T-cell (primary cell): ENCODE measurements at regions not wholly inside any gene's neighbourhood (a gene's known extent, or its start where the extent isn't known, plus 50 kb on each side); places are given as distances from the start of the nearest gene placed in this dataset.

ENCODE experiments used
- ATAC-seq, 4 experiments: fragments of 200-7000 bp in 3 of 4; fragments of 150-1000 bp in 1 of 4; cut with Tn5 transposase; replicated peaks in 1 of 4; 1 replicate in 3 of 4; 2 replicates in 1 of 4; pipeline ENCODE4 v1.10.0; 2021; ENCODE audit warnings: moderate library complexity in 3 of 4, mild to moderate bottlenecking in 2 of 4, moderate number of reproducible peaks in 1 of 4
- CTCF ChIA-PET, 2 donors: fragments of 300-600 bp; sonication (Branson Sonifier 250); formaldehyde crosslinking; loops; one replicate each; lab custom pipeline; 2022; ENCODE audit warnings: antibody characterized with exemption in 2 of 2; lab: Charles Lee
- POLR2A ChIA-PET, 2 donors: fragments of 300-600 bp; sonication (Branson Sonifier 250); formaldehyde crosslinking; loops; one replicate each; lab custom pipeline; 2022; ENCODE audit warnings: antibody characterized with exemption in 2 of 2; lab: Charles Lee
- DNase-seq, 35 experiments: peaks; one replicate each; pipeline versions ENCODE4 v3.0.0 to v3.0.0-alpha.2; 2013 to 2023
- H3K27ac ChIP-seq: one replicate; pipeline ENCODE4 v1.5.1; 2013; ENCODE audit warnings: low read length
- H3K27me3 ChIP-seq, 2 experiments: replicated peaks in 1 of 2; 1 replicate in 1 of 2; 2 replicates in 1 of 2; pipeline versions ENCODE4 v1.6.1 to v1.7.0; 2013; ENCODE audit warnings: low read length in 1 of 2, mixed read lengths in 1 of 2; ENCODE audit not compliant: control insufficient read depth in 2 of 2, insufficient read depth in 2 of 2; ENCODE audit errors: extremely low read depth in 1 of 2
- H3K36me3 ChIP-seq, 2 donors: 1 replicate in 1 of 2; 2 replicates in 1 of 2; pipeline versions ENCODE4 v1.6.1 to v1.7.0; 2013; ENCODE audit warnings: low read length in 1 of 2; ENCODE audit not compliant: control insufficient read depth in 2 of 2, insufficient read depth in 1 of 2; ENCODE audit errors: extremely low read depth in 1 of 2
- H3K4me1 ChIP-seq, 2 experiments: 1 replicate in 1 of 2; 2 replicates in 1 of 2; pipeline versions ENCODE4 v1.6.1 to v1.7.0; 2013; ENCODE audit warnings: low read length in 2 of 2, mixed read lengths in 1 of 2; ENCODE audit not compliant: insufficient read depth in 2 of 2, control insufficient read depth in 1 of 2; ENCODE audit errors: extremely low read depth in 1 of 2
- H3K4me3 ChIP-seq, 2 donors: 1 replicate in 1 of 2; 2 replicates in 1 of 2; pipeline versions ENCODE4 v1.5.1 to v1.7.0; 2013; ENCODE audit warnings: mild to moderate bottlenecking in 2 of 2, low read length in 1 of 2, moderate library complexity in 1 of 2; ENCODE audit not compliant: control insufficient read depth in 1 of 2; ENCODE audit errors: extremely low read depth in 1 of 2
- H3K9me3 ChIP-seq: 2 replicates; pipeline ENCODE4 v1.7.0; 2013
- H3K27ac Mint-ChIP-seq, 2 donors: one replicate each; pipeline ENCODE4 v1.8.0; 2020 to 2021; ENCODE audit warnings: mild to moderate bottlenecking in 2 of 2, mixed read lengths in 2 of 2
- H3K27me3 Mint-ChIP-seq, 2 donors: one replicate each; pipeline ENCODE4 v1.8.0; 2021 to 2022; ENCODE audit warnings: mixed read lengths in 2 of 2
- H3K36me3 Mint-ChIP-seq: one replicate; pipeline ENCODE4 v1.8.0; 2021; ENCODE audit warnings: mixed read lengths
- H3K4me1 Mint-ChIP-seq, 3 donors: one replicate each; pipeline ENCODE4 v1.8.0; 2020 to 2022; ENCODE audit warnings: mixed read lengths in 3 of 3, mild to moderate bottlenecking in 1 of 3
- H3K4me3 Mint-ChIP-seq, 3 donors: one replicate each; pipeline ENCODE4 v1.8.0; 2020 to 2022; ENCODE audit warnings: mild to moderate bottlenecking in 3 of 3, mixed read lengths in 3 of 3, moderate library complexity in 3 of 3
- H3K9me3 Mint-ChIP-seq, 3 donors: one replicate each; pipeline ENCODE4 v1.8.0; 2020 to 2022; ENCODE audit warnings: mixed read lengths in 3 of 3
- WGBS: methylation state at CpG from one replicate; pipeline ENCODE4 v1.1.5; 2013; ENCODE audit warnings: missing lambda C conversion rate; ENCODE audit not compliant: insufficient coverage; 5-methylcytosine and 5-hydroxymethylcytosine counted together

GRCh38 chr15:70558406-70559264, 204.7 kb downstream of the UACA start:
- ATAC-seq (peak; percentile 19 to 38 (median 25)), DNase-seq (peak in 2 of 35 experiments; percentile 8 to 12)
- CTCF ChIA-PET = interaction anchor here in 1 of 2 donors (1.4 to 2.2 kb wide), 2 partner anchors 12 to 24 kb away, joined by 4 to 11 read pairs; no protein-coding TSS in a partner anchor
- peak overlapping the region; percentile 60 to 94 for H3K4me3 ChIP-seq
- no peaks in the 10 kb centered on the region for H3K36me3 ChIP-seq
- no peak overlapping the region for H3K27ac ChIP-seq
- H3K36me3 Mint-ChIP-seq = no peaks in the 10 kb centered on the region
- H3K9me3 Mint-ChIP-seq = no peaks in the 10 kb centered on the region
- no peaks in the 10 kb centered on the region for H3K9me3 ChIP-seq
- peaks cover 0 to 2% of the 10 kb centered on the region in 2 donors for H3K27me3 Mint-ChIP-seq
- no peak overlapping the region for H3K4me3 Mint-ChIP-seq
- H3K27ac Mint-ChIP-seq = no peak overlapping the region
- H3K4me1 Mint-ChIP-seq = peaks cover 0 to 6% (median 5%) of the 10 kb centered on the region in 3 donors
- 47% methylated on average over 10 of the region's 10 CpGs for WGBS
- peaks cover 44 to 71% of the 10 kb centered on the region in 2 experiments for H3K4me1 ChIP-seq
- H3K27me3 ChIP-seq = peaks cover 0 to 12% of the 10 kb centered on the region in 2 experiments
- POLR2A ChIA-PET = interaction anchor here in 1 of 2 donors (0.6 to 0.7 kb wide), 2 partner anchors 800 to 1105 kb away, joined by 3 read pairs; no protein-coding TSS in a partner anchor

DNA sequence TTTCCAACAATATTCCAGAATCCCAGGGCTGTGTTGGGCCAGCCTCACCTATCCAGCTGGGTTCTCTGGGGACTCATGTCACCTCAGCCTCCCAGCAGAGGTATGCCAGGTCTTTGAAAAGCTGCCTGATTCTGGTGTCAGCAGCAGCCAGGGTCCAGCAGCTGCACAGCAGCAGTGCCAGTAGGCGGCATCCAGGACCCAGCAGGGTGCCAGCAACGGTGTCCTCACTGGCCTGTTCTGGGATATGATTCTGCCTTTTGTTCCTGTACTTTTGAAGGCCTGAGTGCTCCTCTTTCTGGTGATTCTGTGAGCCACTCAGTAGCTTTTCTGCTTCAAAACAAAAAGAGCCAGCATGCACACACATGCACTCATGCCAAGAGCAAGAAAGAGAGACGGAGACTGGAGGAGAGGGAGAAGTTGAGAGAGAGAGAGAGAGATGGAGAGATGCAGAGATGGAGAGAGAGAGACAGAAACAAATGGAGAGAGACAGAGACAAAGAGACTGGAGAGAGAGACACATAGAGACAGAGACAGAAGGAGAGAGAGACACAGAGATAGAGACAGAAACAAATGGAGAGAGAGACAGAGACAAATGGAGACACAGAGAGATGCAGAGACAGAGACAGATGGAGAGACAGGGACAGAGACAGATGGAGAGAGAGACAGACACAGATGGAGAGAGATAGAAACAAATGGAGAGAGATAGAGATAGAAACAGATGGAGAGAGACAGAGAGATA, 205.7 kb downstream of the UACA start:
- H3K4me1 ChIP-seq = peaks cover 44 to 71% of the 10 kb centered on the region in 2 experiments

DNA sequence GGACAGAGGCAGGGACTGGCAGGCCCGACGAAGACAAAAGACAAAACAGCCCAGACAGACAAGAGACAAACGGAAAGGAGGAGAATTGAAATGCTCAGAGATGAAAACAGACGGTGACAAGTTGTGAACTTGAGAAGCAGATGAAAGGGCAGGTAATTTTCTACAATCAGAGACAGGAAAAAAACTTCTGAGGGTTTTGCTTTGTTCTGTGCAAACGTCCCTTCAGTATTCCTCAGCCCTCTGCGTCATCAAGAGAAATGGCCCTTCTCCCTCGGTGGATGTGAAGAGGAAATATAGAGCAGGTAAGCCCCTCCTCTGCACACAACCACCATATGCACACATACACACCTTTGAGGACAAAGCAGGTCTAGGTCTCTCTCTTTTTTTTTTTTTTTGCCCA, 206.6 kb downstream of the UACA start:
- POLR2A ChIA-PET = no interaction called here
- Mint-ChIP-seq H3K4me1 (no peaks in the 10 kb centered on the region), H3K27ac (no peak overlapping the region), H3K36me3 (no peaks in the 10 kb centered on the region), H3K9me3 (peaks cover 0 to 5% (median 0%) of the 10 kb centered on the region in 3 donors), H3K27me3 (no peaks in the 10 kb centered on the region), H3K4me3 (no peak overlapping the region)
- Histone ChIP-seq H3K27ac (peak overlapping the region; percentile 2), H3K36me3 (no peaks in the 10 kb centered on the region), H3K4me3 (no peak overlapping the region), H3K4me1 (peaks cover 44 to 66% of the 10 kb centered on the region in 2 experiments), H3K9me3 (no peaks in the 10 kb centered on the region), H3K27me3 (peaks cover 0 to 8% of the 10 kb centered on the region in 2 experiments)
- ATAC-seq = peak in 2 of 4 experiments; percentile 13
- 30% methylated on average over 2 of the region's 7 CpGs for WGBS
- DNase-seq = peak in 5 of 35 experiments; percentile 10 to 50 (median 31)
- CTCF ChIA-PET = no interaction called here

More for the DNA sequence above, 205.7 kb downstream of the UACA start:
- Histone ChIP-seq H3K27ac (no peak overlapping the region), H3K4me3 (peak overlapping the region; percentile 60 to 94), H3K9me3 (no peaks in the 10 kb centered on the region), H3K27me3 (peaks cover 0 to 8% of the 10 kb centered on the region in 2 experiments), H3K36me3 (no peaks in the 10 kb centered on the region)
- Mint-ChIP-seq H3K4me1 (peaks cover 0 to 1% (median under 1%) of the 10 kb centered on the region in 3 donors), H3K4me3 (no peak overlapping the region), H3K27me3 (peaks cover 0 to under 1% of the 10 kb centered on the region in 2 donors), H3K27ac (no peak overlapping the region), H3K36me3 (no peaks in the 10 kb centered on the region), H3K9me3 (no peaks in the 10 kb centered on the region)
- DNase-seq = peak in 2 of 35 experiments; percentile 11 to 15
- ChIA-PET CTCF (interaction anchor here in 1 of 2 donors (2.2 kb wide), 1 partner anchor 23 kb away, joined by 11 read pairs; no protein-coding TSS in a partner anchor), POLR2A (no interaction called here)
- WGBS = 86% methylated on average over 2 of the region's 3 CpGs
- ATAC-seq = no peak

DNA sequence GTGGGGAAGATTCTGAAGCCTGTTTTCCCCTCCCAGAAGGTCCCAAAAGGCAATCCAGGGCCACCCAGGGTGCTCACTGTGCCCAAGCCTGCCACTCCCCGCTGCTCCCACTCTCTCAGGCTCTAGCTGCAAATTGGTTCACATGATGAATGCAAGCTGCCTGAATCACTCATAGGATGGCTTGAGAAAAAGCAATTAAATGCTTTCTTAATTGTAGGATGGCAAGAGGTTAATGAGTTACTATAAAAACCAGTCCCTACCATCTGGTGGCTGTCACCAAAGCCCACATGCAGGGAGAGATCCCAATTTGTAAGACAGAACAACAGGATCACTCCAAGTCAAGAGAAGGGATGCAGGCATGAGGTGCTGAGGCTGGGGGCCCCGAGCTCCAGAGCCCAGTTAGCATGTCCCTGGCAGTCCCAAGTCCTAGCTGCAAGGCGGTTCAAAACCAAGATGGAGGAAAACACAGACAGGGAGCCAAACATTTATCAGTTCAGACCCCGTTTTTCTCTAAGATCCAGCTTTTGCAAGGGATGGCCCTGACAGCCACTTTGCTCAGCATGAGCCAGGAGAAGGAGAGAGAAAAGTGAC, 207.1 kb downstream of the UACA start:
- Histone ChIP-seq H3K9me3 (no peaks in the 10 kb centered on the region), H3K27ac (peak overlapping the region; percentile 2), H3K4me3 (peak overlapping the region in 1 of 2 donors; percentile 11), H3K36me3 (no peaks in the 10 kb centered on the region), H3K4me1 (peaks cover 43 to 61% of the 10 kb centered on the region in 2 experiments), H3K27me3 (peaks cover 0 to 8% of the 10 kb centered on the region in 2 experiments)
- Mint-ChIP-seq H3K27me3 (no peaks in the 10 kb centered on the region), H3K4me1 (no peaks in the 10 kb centered on the region), H3K4me3 (peak overlapping the region in 1 of 3 donors; percentile 5), H3K27ac (no peak overlapping the region), H3K36me3 (no peaks in the 10 kb centered on the region), H3K9me3 (peaks cover 0 to 7% (median 0%) of the 10 kb centered on the region in 3 donors)
- WGBS = 65% methylated on average over 3 of the region's 4 CpGs
- DNase-seq = peak in 1 of 35 experiments; percentile 7
- POLR2A ChIA-PET = interaction anchor here in 1 of 2 donors (0.6 kb wide), 1 partner anchor 19 kb away, joined by 4 read pairs; no protein-coding TSS in a partner anchor
- no peak for ATAC-seq
- CTCF ChIA-PET = no interaction called here

GRCh38 chr15:70555713-70556112, 207.6 kb downstream of the UACA start:
- Mint-ChIP-seq H3K36me3 (no peaks in the 10 kb centered on the region), H3K9me3 (peaks cover 0 to 7% (median 0%) of the 10 kb centered on the region in 3 donors), H3K27ac (peak overlapping the region in 1 of 2 donors; percentile 29), H3K4me3 (peak overlapping the region in 1 of 3 donors; percentile 5), H3K4me1 (no peaks in the 10 kb centered on the region), H3K27me3 (no peaks in the 10 kb centered on the region)
- Histone ChIP-seq H3K27ac (no peak overlapping the region), H3K4me1 (peaks cover 38 to 56% of the 10 kb centered on the region in 2 experiments), H3K36me3 (no peaks in the 10 kb centered on the region), H3K27me3 (peaks cover 0 to 5% of the 10 kb centered on the region in 2 experiments), H3K4me3 (peak overlapping the region in 1 of 2 donors; percentile 11), H3K9me3 (no peaks in the 10 kb centered on the region)
- ChIA-PET CTCF (no interaction called here), POLR2A (interaction anchor here in 1 of 2 donors (0.6 kb wide), 1 partner anchor 18 kb away, joined by 4 read pairs; no protein-coding TSS in a partner anchor)
- ATAC-seq (no peak), DNase-seq (no peak)
- WGBS = 60% methylated on average over 1 of the region's 3 CpGs
